GM19467 (cell line): ENCODE measurements at regions not wholly inside any gene's neighbourhood (a gene's known extent, or its start where the extent isn't known, plus 50 kb on each side); places are given as distances from the start of the nearest gene placed in this dataset.
"Not testable (repeated sequence)": the region's sequence is repeated elsewhere in the genome, so short reads cannot be mapped to it uniquely, and the experiment has no call there.

Experiments
- ATAC-seq: cut with Tn5 transposase; IDR thresholded peaks from one replicate; pipeline ENCODE4 v1.9.1; 2021; ENCODE audit warnings: mild to moderate bottlenecking, moderate library complexity; ENCODE audit not compliant: unreplicated experiment

DNA sequence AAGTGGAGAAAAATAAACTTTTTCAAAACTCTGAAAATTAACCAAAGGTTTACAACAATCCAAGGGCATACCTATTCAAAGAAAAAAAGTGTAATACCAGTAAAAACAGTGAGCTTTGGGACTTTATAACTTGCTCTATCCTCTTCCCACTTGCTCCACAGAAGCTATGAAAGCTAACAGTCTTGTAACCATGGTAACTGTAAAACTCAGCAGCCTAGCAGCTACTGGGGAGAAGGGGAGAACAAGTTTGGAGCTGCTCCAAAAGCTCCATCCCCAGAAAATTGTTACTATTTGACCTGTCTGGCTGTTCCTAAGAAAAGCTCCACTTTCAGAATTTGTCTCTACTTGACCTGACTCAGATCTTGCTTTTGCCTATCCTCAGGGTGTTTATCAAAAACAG is 191.5 kb downstream of the OTUD1 start:
- ATAC-seq: no peak

DNA sequence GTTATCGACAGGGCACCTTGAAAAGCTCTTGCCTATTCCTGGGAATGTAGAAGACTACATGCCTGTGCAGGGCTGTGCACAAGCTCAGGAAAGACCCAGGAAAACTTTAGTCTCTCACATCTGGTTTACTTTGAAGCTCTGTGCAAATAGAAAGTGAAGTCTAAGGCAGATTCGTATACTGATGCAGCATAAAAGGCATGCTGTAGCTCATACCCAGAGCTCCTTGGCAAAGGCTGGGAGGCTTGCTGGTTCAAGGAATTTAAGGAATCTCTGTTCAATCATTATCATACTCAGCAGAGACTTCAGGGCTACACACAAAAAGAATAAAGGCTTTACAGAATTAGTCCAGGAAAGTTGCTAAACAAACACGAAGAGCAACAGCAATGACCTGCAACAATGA is 192.0 kb downstream of the OTUD1 start:
- no peak for ATAC-seq

- no peak for ATAC-seq
These were observed 204.4 kb downstream of the OTUD1 start for GRCh38 chr10:23643111-23643780.

DNA sequence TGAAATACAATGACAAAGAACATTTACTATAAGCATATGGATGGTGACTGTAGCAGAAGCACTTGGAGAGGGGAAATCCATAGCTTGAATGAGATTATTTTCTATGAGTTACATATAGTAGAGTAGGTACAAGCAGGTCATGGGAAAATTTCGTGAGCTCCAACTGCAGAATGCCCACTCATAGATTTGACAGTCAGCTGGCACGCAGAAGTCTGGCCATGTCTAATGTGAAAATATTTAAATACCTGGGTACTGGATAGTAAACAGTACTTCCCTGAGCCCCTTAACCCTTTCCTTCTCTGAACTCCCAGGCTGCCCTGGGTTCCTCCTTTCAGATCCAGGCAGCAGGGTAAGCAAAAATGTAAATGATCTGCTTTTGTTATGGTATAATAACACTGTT is 209.7 kb downstream of the OTUD1 start:
- ATAC-seq: no peak

GRCh38 chr10:23656735-23657134 is 217.9 kb downstream of the OTUD1 start:
- ATAC-seq: no peak

DNA sequence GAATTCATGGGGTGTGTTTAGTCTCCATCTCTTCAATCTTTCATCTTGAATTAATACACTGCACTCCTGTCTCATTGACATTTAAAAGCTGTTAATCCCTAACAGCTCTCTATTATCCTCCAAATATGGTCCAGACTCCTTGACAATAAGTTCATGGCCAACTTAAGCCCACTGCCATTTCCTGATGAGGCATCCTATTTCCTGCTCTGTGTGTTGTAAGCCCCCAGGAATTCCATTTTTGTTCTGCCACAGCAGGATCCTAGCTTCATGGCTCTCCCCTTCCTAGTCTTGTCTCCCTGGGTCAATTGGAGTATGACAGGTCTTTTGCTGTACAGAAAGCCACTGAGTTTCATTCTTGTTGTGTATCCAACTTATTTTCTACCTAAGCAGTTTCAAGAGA is 218.8 kb downstream of the OTUD1 start:
- ATAC-seq: no peak

GRCh38 chr10:23671866-23672265 is 233.0 kb downstream of the OTUD1 start:
- ATAC-seq: not testable (repeated sequence)

DNA sequence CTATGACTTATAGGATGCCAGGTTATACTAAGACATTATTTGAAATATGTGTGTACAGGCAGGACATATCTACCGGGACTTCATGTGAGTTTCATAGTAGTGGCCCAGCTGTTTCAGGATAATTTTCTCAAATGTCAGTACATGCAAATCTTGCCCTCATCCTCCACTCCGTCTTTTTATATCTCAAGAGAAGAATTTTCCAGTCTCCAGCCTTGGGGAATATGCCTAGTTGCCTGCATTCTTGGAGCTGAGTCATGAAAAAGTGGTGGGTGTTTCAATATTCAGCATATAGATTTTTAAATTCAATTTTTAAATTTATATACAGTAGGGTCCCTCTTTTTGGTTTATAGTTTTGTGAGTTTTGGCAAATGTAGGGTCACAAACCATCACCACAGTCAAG is 236.7 kb downstream of the OTUD1 start:
- ATAC-seq: no peak

- ATAC-seq: no peak
These were observed 237.4 kb downstream of the OTUD1 start for GRCh38 chr10:23676296-23676695.

DNA sequence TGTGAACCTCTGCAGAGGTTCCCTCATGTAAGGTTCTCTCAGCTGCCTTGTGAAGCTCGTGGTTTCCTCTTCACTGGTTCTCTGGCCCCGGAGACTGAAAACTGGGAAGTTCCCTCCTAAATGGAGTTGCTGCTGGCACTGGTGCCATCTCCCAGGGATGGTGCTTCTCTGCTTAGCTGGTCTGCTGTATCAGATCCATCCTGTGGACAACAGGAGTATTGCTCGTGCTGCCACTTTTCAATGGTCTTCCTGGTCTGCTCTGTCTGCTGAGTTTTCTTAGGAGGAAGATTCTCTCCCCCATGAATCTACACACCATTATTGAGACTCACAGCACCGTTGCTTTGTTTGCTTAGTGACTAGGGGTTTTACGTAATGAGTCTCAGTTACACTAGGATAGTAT is 247.8 kb downstream of the OTUD1 start:
- no peak for ATAC-seq

- ATAC-seq: no peak
These were observed 253.9 kb downstream of the OTUD1 start for GRCh38 chr10:23692736-23693135.

DNA sequence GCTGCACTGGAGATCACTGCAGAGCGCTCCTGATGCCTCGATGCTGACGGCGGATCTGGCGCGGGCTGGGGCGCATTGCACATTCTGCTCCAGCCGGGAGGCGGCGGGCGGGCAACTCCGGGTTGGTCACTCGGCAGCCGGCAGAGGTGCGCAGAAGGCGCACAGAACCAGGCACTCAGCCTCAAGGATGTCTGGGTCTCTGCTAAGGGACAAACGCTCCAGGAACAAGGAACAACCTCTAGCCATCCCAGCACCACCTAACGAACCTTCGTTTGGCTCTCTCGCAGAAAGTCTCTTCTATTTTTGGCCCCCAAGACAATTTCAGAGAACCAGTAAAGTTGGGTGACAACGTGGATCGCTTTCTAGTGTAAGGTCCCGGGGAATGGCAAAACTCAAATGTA is 254.6 kb downstream of the OTUD1 start:
- no peak for ATAC-seq

DNA sequence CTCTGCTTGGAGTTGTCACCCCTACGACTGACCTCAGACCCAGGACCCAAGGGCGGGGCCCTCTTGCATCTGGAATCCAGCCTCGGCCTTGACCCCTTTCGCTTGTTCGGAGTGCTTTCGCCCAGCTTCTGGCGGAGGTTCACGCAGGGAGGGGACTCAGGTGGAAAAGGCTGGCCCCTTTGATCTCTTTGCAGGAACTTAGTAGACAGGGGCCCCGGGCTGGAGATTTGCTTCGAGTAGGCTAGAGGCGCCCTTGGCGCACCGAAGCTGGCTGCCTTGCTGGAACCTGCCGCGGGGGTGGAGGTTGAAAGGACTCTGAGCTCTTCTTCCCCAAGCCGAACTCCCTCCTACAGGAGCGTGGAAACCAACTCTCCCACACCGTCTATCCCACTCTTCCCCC is 255.1 kb downstream of the OTUD1 start:
- no peak for ATAC-seq

- ATAC-seq: no peak
These were observed 255.6 kb downstream of the OTUD1 start for GRCh38 chr10:23694446-23694920.

DNA sequence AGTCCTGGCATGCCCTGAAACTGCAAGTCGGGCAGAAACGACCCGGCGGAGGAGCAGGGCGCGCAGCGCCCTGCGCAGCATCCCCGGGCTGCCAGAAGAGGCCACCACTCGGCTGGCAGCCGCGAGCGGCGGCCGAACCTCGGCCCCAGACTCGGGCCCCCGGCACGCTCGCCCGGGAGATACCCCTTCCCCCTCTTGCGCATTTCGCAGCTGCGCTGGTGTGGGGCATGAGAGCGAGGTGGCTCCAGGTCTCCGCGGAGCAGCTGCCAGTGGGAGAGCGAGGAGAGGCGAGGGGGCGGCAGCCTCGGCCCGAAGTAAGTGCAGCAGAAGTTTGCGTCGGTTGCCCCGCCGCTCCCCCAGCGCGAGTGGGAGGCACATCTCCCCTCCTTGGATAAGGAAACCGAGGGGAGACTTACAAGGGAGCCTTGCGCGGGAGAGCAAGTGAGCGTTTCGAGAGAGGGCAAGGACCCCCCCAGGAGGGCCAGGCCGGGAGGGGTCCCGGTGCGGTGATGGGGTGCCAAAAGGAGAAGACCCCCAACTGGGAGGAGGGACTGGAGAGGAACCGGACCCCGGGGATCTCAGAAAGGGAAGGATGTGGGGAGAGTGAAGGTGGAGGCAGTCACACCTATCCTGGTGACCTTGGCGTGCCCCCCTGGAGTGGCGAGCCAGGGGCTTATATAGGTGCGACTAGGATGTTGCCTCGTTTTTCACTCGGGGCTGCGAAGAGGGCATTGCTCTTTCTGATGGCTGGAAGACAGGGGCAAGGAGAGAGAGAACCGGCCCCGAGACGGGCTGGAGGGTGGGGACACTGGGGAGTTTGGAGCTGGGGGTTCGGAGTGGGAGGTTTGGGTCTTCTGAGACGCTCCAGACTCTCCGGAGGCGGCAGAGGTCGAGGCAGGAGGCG is 256.3 kb downstream of the OTUD1 start:
- ATAC-seq: no peak

DNA sequence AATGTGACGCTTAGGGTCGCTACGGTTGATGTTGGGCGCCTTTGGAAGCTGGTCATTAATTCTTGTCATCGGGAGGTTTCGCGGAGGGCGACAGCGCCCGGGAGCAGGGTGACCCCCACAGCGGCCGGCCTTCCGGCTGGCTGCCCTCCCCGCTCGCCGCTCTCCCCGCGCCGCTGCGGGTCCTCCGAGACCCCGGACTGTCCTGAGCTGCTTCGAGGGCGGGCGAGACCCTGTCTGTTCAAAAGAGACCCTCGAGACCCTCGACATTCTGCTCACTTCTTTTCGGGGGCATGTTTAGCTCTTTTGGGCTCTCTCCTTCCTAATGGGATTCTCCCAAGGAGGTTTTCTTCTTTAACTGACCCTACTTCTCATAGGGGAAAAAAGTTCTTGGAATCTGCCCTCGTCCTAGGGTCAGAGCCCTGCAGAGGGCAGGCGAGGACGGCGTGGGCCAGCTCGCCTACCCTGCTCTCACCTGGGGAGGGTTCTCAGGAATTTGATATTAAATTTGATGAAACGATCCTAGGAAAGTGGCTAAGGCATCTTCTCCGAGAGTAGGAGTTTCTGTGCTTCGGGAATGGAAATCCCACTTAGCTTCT is 257.0 kb downstream of the OTUD1 start:
- ATAC-seq: no peak

- no peak for ATAC-seq
These were observed 257.6 kb downstream of the OTUD1 start for GRCh38 chr10:23696476-23696875.

GRCh38 chr10:23702977-23703414 is 264.1 kb downstream of the OTUD1 start:
- ATAC-seq: peak; percentile 95

DNA sequence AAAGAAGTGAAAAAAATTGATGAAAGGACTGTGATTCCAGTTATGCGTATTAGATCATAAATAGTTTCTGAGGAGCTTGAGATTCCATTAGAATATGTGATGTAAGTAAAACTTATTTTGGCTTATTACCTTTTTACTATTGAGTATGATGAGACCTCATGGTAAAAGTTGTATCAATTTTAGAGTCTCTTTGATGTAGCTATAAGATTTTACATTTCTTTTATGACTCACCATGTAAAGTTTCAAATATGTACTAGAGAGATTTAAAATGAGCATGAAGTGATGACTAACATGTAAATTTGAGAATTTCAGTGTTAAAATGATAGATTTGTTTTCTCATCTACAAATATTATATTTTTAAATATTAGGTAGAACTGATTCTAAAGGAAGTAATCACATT is 276.5 kb downstream of the OTUD1 start:
- no peak for ATAC-seq

- no peak for ATAC-seq
These were observed 279.0 kb downstream of the OTUD1 start for GRCh38 chr10:23717913-23718312.

- no peak for ATAC-seq
These were observed 280.1 kb downstream of the OTUD1 start for GRCh38 chr10:23718946-23719345.

DNA sequence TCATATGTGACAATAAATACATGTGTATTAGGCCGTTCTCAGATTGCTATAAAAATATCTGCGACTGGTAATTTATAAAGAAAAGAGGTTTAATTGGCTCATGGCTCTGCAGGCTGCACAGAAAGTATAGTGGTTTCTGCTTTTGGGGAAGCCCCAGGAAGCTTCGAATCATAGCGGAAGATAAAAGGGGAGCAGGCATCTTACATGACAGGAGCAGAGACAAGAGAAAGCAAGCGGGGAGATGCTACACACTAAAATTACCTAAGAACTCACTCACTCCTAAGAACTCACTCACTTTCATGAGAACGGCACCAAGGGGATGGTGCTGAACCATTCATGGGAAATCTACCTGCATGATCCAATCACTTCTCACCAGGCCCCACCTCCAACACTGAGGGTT is 284.9 kb downstream of the OTUD1 start:
- ATAC-seq: no peak
